ENCODE measurements at regions not wholly inside any gene's neighbourhood (a gene's known extent, or its start where the extent isn't known, plus 50 kb on each side); places are given as distances from the start of the nearest gene placed in this dataset.

DNA sequence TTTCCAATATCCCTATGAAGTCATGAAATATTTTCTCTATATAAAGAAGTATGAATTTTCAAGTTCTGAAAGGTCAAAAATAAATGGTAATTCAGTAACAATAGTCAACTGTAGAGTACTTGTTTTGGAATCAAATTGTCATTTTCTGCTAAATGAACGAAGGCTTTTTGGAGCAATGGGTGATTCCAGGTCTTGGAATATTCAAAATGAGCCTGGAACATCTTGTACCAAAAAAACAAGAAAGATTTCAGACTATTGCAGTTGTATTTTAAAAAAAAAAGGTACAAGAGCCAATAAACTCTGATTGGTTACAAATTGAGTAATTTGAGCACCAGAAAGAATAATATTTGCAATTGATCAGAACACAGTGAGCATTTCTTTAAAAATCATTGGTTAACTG is 730.1 kb downstream of the DTWD2 start:
- no peak overlapping the region for H3K9ac ChIP-seq (ENCODE audit: control insufficient read depth, extremely low read depth, insufficient read depth, low read length)
- TF ChIP-seq, protein P1, sequence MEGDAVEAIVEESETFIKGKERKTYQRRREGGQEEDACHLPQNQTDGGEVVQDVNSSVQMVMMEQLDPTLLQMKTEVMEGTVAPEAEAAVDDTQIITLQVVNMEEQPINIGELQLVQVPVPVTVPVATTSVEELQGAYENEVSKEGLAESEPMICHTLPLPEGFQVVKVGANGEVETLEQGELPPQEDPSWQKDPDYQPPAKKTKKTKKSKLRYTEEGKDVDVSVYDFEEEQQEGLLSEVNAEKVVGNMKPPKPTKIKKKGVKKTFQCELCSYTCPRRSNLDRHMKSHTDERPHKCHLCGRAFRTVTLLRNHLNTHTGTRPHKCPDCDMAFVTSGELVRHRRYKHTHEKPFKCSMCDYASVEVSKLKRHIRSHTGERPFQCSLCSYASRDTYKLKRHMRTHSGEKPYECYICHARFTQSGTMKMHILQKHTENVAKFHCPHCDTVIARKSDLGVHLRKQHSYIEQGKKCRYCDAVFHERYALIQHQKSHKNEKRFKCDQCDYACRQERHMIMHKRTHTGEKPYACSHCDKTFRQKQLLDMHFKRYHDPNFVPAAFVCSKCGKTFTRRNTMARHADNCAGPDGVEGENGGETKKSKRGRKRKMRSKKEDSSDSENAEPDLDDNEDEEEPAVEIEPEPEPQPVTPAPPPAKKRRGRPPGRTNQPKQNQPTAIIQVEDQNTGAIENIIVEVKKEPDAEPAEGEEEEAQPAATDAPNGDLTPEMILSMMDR (optimal IDR thresholded peaks at IDR 0.05 in 1 of 3, IDR thresholded peaks at IDR 0.05 in 1 of 3, conservative IDR thresholded peaks at IDR 0.05 in 1 of 3; ENCODE audit: extremely low read depth in 1 of 3, insufficient read depth in 2 of 3, low read length in 3 of 3), result no peak
- TF ChIP-seq EZH2 (IDR thresholded peaks at IDR 0.05; ENCODE audit: low read length), result no peak
- dilution Hi-C loops (cut with MboI; ENCODE audit: extremely low pct_ligation_motif_present, low sequenced_read_pairs), result no loop called here

GRCh38 chr5:118257066-118257465 is 731.3 kb downstream of the DTWD2 start:
- no peaks in the 10 kb centered on the region for H3K36me3 ChIP-seq (ENCODE audit: control insufficient read depth in 2 of 2, extremely low read depth in 1 of 2, insufficient read depth in 2 of 2, low read length in 2 of 2)
- dilution Hi-C loops (cut with MboI; ENCODE audit: extremely low pct_ligation_motif_present, low sequenced_read_pairs), result no loop called here
- no peaks in the 10 kb centered on the region for H3K27me3 ChIP-seq (ENCODE audit: control insufficient read depth, extremely low read depth, insufficient read depth, low read length)
- H3K9ac ChIP-seq (ENCODE audit: control insufficient read depth, extremely low read depth, insufficient read depth, low read length), result no peak overlapping the region
- TF ChIP-seq, protein P1 (optimal IDR thresholded peaks at IDR 0.05 in 1 of 3, IDR thresholded peaks at IDR 0.05 in 1 of 3, conservative IDR thresholded peaks at IDR 0.05 in 1 of 3; ENCODE audit: extremely low read depth in 1 of 3, insufficient read depth in 2 of 3, low read length in 3 of 3), result no peak
- TF ChIP-seq EZH2 (IDR thresholded peaks at IDR 0.05; ENCODE audit: low read length), result no peak
- no peak overlapping the region for H3K27ac ChIP-seq (ENCODE audit: control insufficient read depth, insufficient read depth, low read length)
- H3K4me1 ChIP-seq (ENCODE audit: control insufficient read depth, extremely low read depth, insufficient read depth, low read length), result no peaks in the 10 kb centered on the region
- FAIRE-seq (no peak), DNase-seq (ENCODE audit: low read depth, low spot score) (no peak)
- no peak overlapping the region for H3K4me3 ChIP-seq (ENCODE audit: control insufficient read depth in 2 of 3, extremely low read depth in 1 of 3, insufficient read depth in 2 of 3, low read depth in 1 of 3, low read length in 3 of 3)
- H2AFZ ChIP-seq (ENCODE audit: control insufficient read depth, low read length), result no peak overlapping the region
- no peaks in the 10 kb centered on the region for H3K9me3 ChIP-seq (ENCODE audit: control insufficient read depth, low read depth, low read length)
- no peaks in the 10 kb centered on the region for H3K9me1 ChIP-seq (ENCODE audit: control insufficient read depth, extremely low read depth, insufficient read depth, low read length)
- no peak overlapping the region for H3K4me2 ChIP-seq (ENCODE audit: control insufficient read depth, extremely low read depth, insufficient read depth, low read depth, low read length)
- H4K20me1 ChIP-seq (ENCODE audit: control insufficient read depth, extremely low read depth, insufficient read depth, low read length), result no peaks in the 10 kb centered on the region
- no peaks in the 10 kb centered on the region for H3K79me2 ChIP-seq (ENCODE audit: control insufficient read depth, insufficient read depth, low read length)

More for the DNA sequence above, 730.1 kb downstream of the DTWD2 start:
- no peak for DNase-seq (ENCODE audit: low read depth, low spot score)
- H3K9me1 ChIP-seq (ENCODE audit: control insufficient read depth, extremely low read depth, insufficient read depth, low read length), result no peaks in the 10 kb centered on the region
- FAIRE-seq, result no peak
- no peaks in the 10 kb centered on the region for H3K27me3 ChIP-seq (ENCODE audit: control insufficient read depth, extremely low read depth, insufficient read depth, low read length)
- H2AFZ ChIP-seq (ENCODE audit: control insufficient read depth, low read length), result no peak overlapping the region
- H4K20me1 ChIP-seq (ENCODE audit: control insufficient read depth, extremely low read depth, insufficient read depth, low read length), result no peaks in the 10 kb centered on the region
- H3K79me2 ChIP-seq (ENCODE audit: control insufficient read depth, insufficient read depth, low read length), result no peaks in the 10 kb centered on the region
- no peak overlapping the region for H3K4me3 ChIP-seq (ENCODE audit: control insufficient read depth in 2 of 3, extremely low read depth in 1 of 3, insufficient read depth in 2 of 3, low read depth in 1 of 3, low read length in 3 of 3)
- H3K36me3 ChIP-seq (ENCODE audit: control insufficient read depth in 2 of 2, extremely low read depth in 1 of 2, insufficient read depth in 2 of 2, low read length in 2 of 2), result no peaks in the 10 kb centered on the region
- no peaks in the 10 kb centered on the region for H3K4me1 ChIP-seq (ENCODE audit: control insufficient read depth, extremely low read depth, insufficient read depth, low read length)
- H3K4me2 ChIP-seq (ENCODE audit: control insufficient read depth, extremely low read depth, insufficient read depth, low read depth, low read length), result no peak overlapping the region
- no peaks in the 10 kb centered on the region for H3K9me3 ChIP-seq (ENCODE audit: control insufficient read depth, low read depth, low read length)
- no peak overlapping the region for H3K27ac ChIP-seq (ENCODE audit: control insufficient read depth, insufficient read depth, low read length)

Data from keratinocyte (primary cell).